ENCODE measurements at regions not wholly inside any gene's neighbourhood (a gene's known extent, or its start where the extent isn't known, plus 50 kb on each side); places are given as distances from the start of the nearest gene placed in this dataset.
A peak's percentile ranks its signal among the peaks of the same experiment; 100 is the strongest.

- Histone ChIP-seq H2BK120ac (ENCODE audit: low read depth, low read length) (peak overlapping the region; percentile 21), H3K18ac (ENCODE audit: low read depth in 1 of 2, low read length in 2 of 2) (peak overlapping the region in 1 of 2 experiments; percentile 48), H3K4me1 (ENCODE audit: control insufficient read depth, insufficient read depth, low read depth, low read length) (no peaks in the 10 kb centered on the region), H3K79me1 (replicated peaks; ENCODE audit: low read length, poor library complexity, severe bottlenecking) (no peaks in the 10 kb centered on the region), H3K14ac (ENCODE audit: low read length in 2 of 2) (no peak overlapping the region), H3K4ac (ENCODE audit: low read depth in 1 of 2, low read length in 2 of 2) (no peak overlapping the region), H2BK5ac (ENCODE audit: low read depth, low read length, poor library complexity, severe bottlenecking) (peak overlapping the region; percentile 98), H3K23ac (ENCODE audit: low read length in 2 of 2) (no peak overlapping the region), H2AK5ac (ENCODE audit: low read length, severe bottlenecking) (peak overlapping the region; percentile 91), H3K9me3 (ENCODE audit: control insufficient read depth, low read length) (no peaks in the 10 kb centered on the region), H3K4me2 (ENCODE audit: low read length, poor library complexity, severe bottlenecking) (no peak overlapping the region), H3K27ac (ENCODE audit: low read length, poor library complexity, severe bottlenecking) (peak overlapping the region; percentile 96), H4K91ac (ENCODE audit: low read length) (no peak overlapping the region), H2BK12ac (ENCODE audit: low read length in 2 of 2) (peak overlapping the region in 1 of 2 experiments; percentile 63), H2AFZ (ENCODE audit: low read depth, low read length) (no peak overlapping the region), H2BK15ac (ENCODE audit: low read depth, poor library complexity, severe bottlenecking) (no peak overlapping the region), H3K4me3 (ENCODE audit: insufficient read depth in 1 of 2, low read depth in 1 of 2, low read length in 2 of 2) (no peak overlapping the region), H4K8ac (ENCODE audit: low read length) (no peak overlapping the region), H3K9ac (ENCODE audit: low read length) (peak overlapping the region; percentile 80), H3K27me3 (ENCODE audit: control insufficient read depth in 1 of 2, insufficient read depth in 1 of 2, low read length in 2 of 2) (no peaks in the 10 kb centered on the region), H3K36me3 (ENCODE audit: control insufficient read depth in 1 of 2, insufficient read depth in 2 of 2, low read depth in 1 of 2, low read length in 2 of 2) (no peaks in the 10 kb centered on the region)
- DNase-seq, result peak; percentile 52
- WGBS, result 100% methylated on average over 1 of the region's 4 CpGs
These were observed 389.2 kb upstream of the CITED2 start for GRCh38 chr6:139763468-139764210.

- no peak overlapping the region for H3K23ac ChIP-seq (ENCODE audit: low read length in 2 of 2)
- peak overlapping the region in 1 of 2 experiments; percentile 56 for H2BK12ac ChIP-seq (ENCODE audit: low read length in 2 of 2)
- H3K36me3 ChIP-seq (ENCODE audit: control insufficient read depth in 1 of 2, insufficient read depth in 2 of 2, low read depth in 1 of 2, low read length in 2 of 2), result no peaks in the 10 kb centered on the region
- DNase-seq, result peak; percentile 58
- H3K18ac ChIP-seq (ENCODE audit: low read depth in 1 of 2, low read length in 2 of 2), result peak overlapping the region in 1 of 2 experiments; percentile 71
- peak overlapping the region; percentile 75 for H3K27ac ChIP-seq (ENCODE audit: low read length, poor library complexity, severe bottlenecking)
- H3K4me1 ChIP-seq (ENCODE audit: control insufficient read depth, insufficient read depth, low read depth, low read length), result no peaks in the 10 kb centered on the region
- H2AFZ ChIP-seq (ENCODE audit: low read depth, low read length), result no peak overlapping the region
- H3K14ac ChIP-seq (ENCODE audit: low read length in 2 of 2), result no peak overlapping the region
- H2BK15ac ChIP-seq (ENCODE audit: low read depth, poor library complexity, severe bottlenecking), result no peak overlapping the region
- H3K27me3 ChIP-seq (ENCODE audit: control insufficient read depth in 1 of 2, insufficient read depth in 1 of 2, low read length in 2 of 2), result no peaks in the 10 kb centered on the region
- no peaks in the 10 kb centered on the region for H3K79me1 ChIP-seq (replicated peaks; ENCODE audit: low read length, poor library complexity, severe bottlenecking)
- H3K4me2 ChIP-seq (ENCODE audit: low read length, poor library complexity, severe bottlenecking), result no peak overlapping the region
- no peak overlapping the region for H2BK5ac ChIP-seq (ENCODE audit: low read depth, low read length, poor library complexity, severe bottlenecking)
- H3K9me3 ChIP-seq (ENCODE audit: control insufficient read depth, low read length), result no peaks in the 10 kb centered on the region
- peak overlapping the region; percentile 58 for H2AK5ac ChIP-seq (ENCODE audit: low read length, severe bottlenecking)
- H4K91ac ChIP-seq (ENCODE audit: low read length), result no peak overlapping the region
- no peak overlapping the region for H3K9ac ChIP-seq (ENCODE audit: low read length)
- no peak overlapping the region for H4K8ac ChIP-seq (ENCODE audit: low read length)
- no peak overlapping the region for H2BK120ac ChIP-seq (ENCODE audit: low read depth, low read length)
- H3K4me3 ChIP-seq (ENCODE audit: insufficient read depth in 1 of 2, low read depth in 1 of 2, low read length in 2 of 2), result no peak overlapping the region
- no peak overlapping the region for H3K4ac ChIP-seq (ENCODE audit: low read depth in 1 of 2, low read length in 2 of 2)
- 45% methylated on average over 4 of the region's 4 CpGs for WGBS
These were observed 388.2 kb upstream of the CITED2 start for GRCh38 chr6:139762587-139763031.

GRCh38 chr6:139760128-139760527, 385.7 kb upstream of the CITED2 start:
- Histone ChIP-seq H4K91ac (ENCODE audit: low read length) (no peak overlapping the region), H3K79me1 (replicated peaks; ENCODE audit: low read length, poor library complexity, severe bottlenecking) (no peaks in the 10 kb centered on the region), H3K27me3 (ENCODE audit: control insufficient read depth in 1 of 2, insufficient read depth in 1 of 2, low read length in 2 of 2) (no peaks in the 10 kb centered on the region), H3K27ac (ENCODE audit: low read length, poor library complexity, severe bottlenecking) (no peak overlapping the region), H2BK5ac (ENCODE audit: low read depth, low read length, poor library complexity, severe bottlenecking) (no peak overlapping the region), H3K14ac (ENCODE audit: low read length in 2 of 2) (no peak overlapping the region), H3K4me3 (ENCODE audit: insufficient read depth in 1 of 2, low read depth in 1 of 2, low read length in 2 of 2) (no peak overlapping the region), H2AFZ (ENCODE audit: low read depth, low read length) (no peak overlapping the region), H3K9ac (ENCODE audit: low read length) (no peak overlapping the region), H2AK5ac (ENCODE audit: low read length, severe bottlenecking) (no peak overlapping the region), H2BK15ac (ENCODE audit: low read depth, poor library complexity, severe bottlenecking) (no peak overlapping the region), H3K9me3 (ENCODE audit: control insufficient read depth, low read length) (no peaks in the 10 kb centered on the region), H2BK120ac (ENCODE audit: low read depth, low read length) (no peak overlapping the region), H3K4me2 (ENCODE audit: low read length, poor library complexity, severe bottlenecking) (no peak overlapping the region), H3K23ac (ENCODE audit: low read length in 2 of 2) (no peak overlapping the region), H4K8ac (ENCODE audit: low read length) (no peak overlapping the region), H3K4me1 (ENCODE audit: control insufficient read depth, insufficient read depth, low read depth, low read length) (peaks cover 3% of the 10 kb centered on the region), H3K18ac (ENCODE audit: low read depth in 1 of 2, low read length in 2 of 2) (no peak overlapping the region), H2BK12ac (ENCODE audit: low read length in 2 of 2) (no peak overlapping the region), H3K36me3 (ENCODE audit: control insufficient read depth in 1 of 2, insufficient read depth in 2 of 2, low read depth in 1 of 2, low read length in 2 of 2) (no peaks in the 10 kb centered on the region), H3K4ac (ENCODE audit: low read depth in 1 of 2, low read length in 2 of 2) (no peak overlapping the region)
- WGBS, result 100% methylated on average over 1 of the region's 3 CpGs
- DNase-seq, result no peak

DNA sequence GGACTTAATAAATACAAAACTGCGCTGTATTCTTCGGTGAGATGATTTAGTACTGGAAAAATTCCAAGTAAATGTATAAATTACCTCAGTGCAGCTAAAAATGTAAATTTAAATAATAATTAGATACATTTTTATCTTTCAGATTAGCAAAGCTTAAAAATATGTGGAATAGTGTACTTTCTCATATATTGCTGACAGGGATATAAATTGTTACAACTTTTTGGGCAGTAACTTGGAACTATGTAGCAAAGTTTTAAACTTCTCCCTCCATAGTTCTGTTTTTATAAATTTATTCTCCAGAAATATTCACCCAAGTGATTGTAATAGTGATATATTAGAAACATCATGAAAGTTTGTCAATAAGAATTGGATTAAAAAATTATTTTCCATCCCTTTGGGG, 384.6 kb upstream of the CITED2 start:
- no peak for DNase-seq
- no peaks in the 10 kb centered on the region for H3K36me3 ChIP-seq (ENCODE audit: control insufficient read depth in 1 of 2, insufficient read depth in 2 of 2, low read depth in 1 of 2, low read length in 2 of 2)
- H3K9ac ChIP-seq (ENCODE audit: low read length), result no peak overlapping the region
- H2AFZ ChIP-seq (ENCODE audit: low read depth, low read length), result no peak overlapping the region
- no peak overlapping the region for H3K4me2 ChIP-seq (ENCODE audit: low read length, poor library complexity, severe bottlenecking)
- H3K4me3 ChIP-seq (ENCODE audit: insufficient read depth in 1 of 2, low read depth in 1 of 2, low read length in 2 of 2), result no peak overlapping the region
- H3K23ac ChIP-seq (ENCODE audit: low read length in 2 of 2), result no peak overlapping the region
- H3K18ac ChIP-seq (ENCODE audit: low read depth in 1 of 2, low read length in 2 of 2), result no peak overlapping the region
- H2BK12ac ChIP-seq (ENCODE audit: low read length in 2 of 2), result no peak overlapping the region
- no peak overlapping the region for H2BK120ac ChIP-seq (ENCODE audit: low read depth, low read length)
- no peak overlapping the region for H3K14ac ChIP-seq (ENCODE audit: low read length in 2 of 2)
- H2BK5ac ChIP-seq (ENCODE audit: low read depth, low read length, poor library complexity, severe bottlenecking), result no peak overlapping the region
- H2BK15ac ChIP-seq (ENCODE audit: low read depth, poor library complexity, severe bottlenecking), result no peak overlapping the region
- no peaks in the 10 kb centered on the region for H3K27me3 ChIP-seq (ENCODE audit: control insufficient read depth in 1 of 2, insufficient read depth in 1 of 2, low read length in 2 of 2)
- no peak overlapping the region for H3K4ac ChIP-seq (ENCODE audit: low read depth in 1 of 2, low read length in 2 of 2)
- no peak overlapping the region for H2AK5ac ChIP-seq (ENCODE audit: low read length, severe bottlenecking)
- no peaks in the 10 kb centered on the region for H3K9me3 ChIP-seq (ENCODE audit: control insufficient read depth, low read length)
- H3K27ac ChIP-seq (ENCODE audit: low read length, poor library complexity, severe bottlenecking), result no peak overlapping the region
- H4K8ac ChIP-seq (ENCODE audit: low read length), result no peak overlapping the region
- WGBS, result no CpG with 5 or more reads among the region's 2 CpGs
- H3K79me1 ChIP-seq (replicated peaks; ENCODE audit: low read length, poor library complexity, severe bottlenecking), result no peaks in the 10 kb centered on the region
- peaks cover 3% of the 10 kb centered on the region for H3K4me1 ChIP-seq (ENCODE audit: control insufficient read depth, insufficient read depth, low read depth, low read length)
- H4K91ac ChIP-seq (ENCODE audit: low read length), result no peak overlapping the region
